Body of pancreas (tissue), 4 donors: ENCODE measurements at regions not wholly inside any gene's neighbourhood (a gene's known extent, or its start where the extent isn't known, plus 50 kb on each side); places are given as distances from the start of the nearest gene placed in this dataset.
A peak's percentile ranks its signal among the peaks of the same experiment; 100 is the strongest.

Experiments
- ATAC-seq: fragments of 150-250 bp; one replicate; pipeline ENCODE4 v1.9.1; 2016
- DNase-seq, 4 donors: peaks; one replicate each; pipeline ENCODE4 v3.0.0-alpha.2; 2019
- H3K27ac ChIP-seq, 4 donors: fragments of 200-600 bp; sonication (generic); 1 replicate in 3 of 4; 2 replicates in 1 of 4; pipeline versions ENCODE4 v1.5.1 to v1.6.1; 2016 to 2019; ENCODE audit warnings: mild to moderate bottlenecking in 1 of 4, mixed read lengths in 1 of 4, moderate library complexity in 1 of 4
- H3K27me3 ChIP-seq, 2 donors: fragments of 200-600 bp; sonication (generic); one replicate each; pipeline ENCODE4 v1.6.0; 2016; ENCODE audit warnings: mild to moderate bottlenecking in 1 of 2
- H3K36me3 ChIP-seq, 2 donors: fragments of 200-600 bp; sonication (generic); replicated peaks in 1 of 2; 2 replicates each; pipeline ENCODE4 v1.5.1; 2016; ENCODE audit warnings: low read depth in 2 of 2; ENCODE audit not compliant: insufficient read depth in 1 of 2
- H3K4me1 ChIP-seq: fragments of 200-600 bp; sonication (generic); one replicate; pipeline ENCODE4 v1.6.0; 2016
- H3K4me3 ChIP-seq, 2 donors: fragments of 200-600 bp; sonication (generic); 1 replicate in 1 of 2; 2 replicates in 1 of 2; pipeline ENCODE4 v1.5.1; 2016 to 2019
- H3K9me3 ChIP-seq, 3 donors: fragments of 200-600 bp; sonication (generic); 1 replicate in 2 of 3; 2 replicates in 1 of 3; pipeline ENCODE4 v1.5.1; 2016
- POLR2A ChIP-seq, 3 donors: fragments of 450-650 bp; IDR thresholded peaks; one replicate each; pipeline ENCODE4 v1.6.1; 2016; ENCODE audit warnings: antibody characterized with exemption in 3 of 3, mild to moderate bottlenecking in 2 of 3
- WGBS, 2 donors: methylation state at CpG; one replicate each; pipeline ENCODE4 v1.1.5; 2017; 5-methylcytosine and 5-hydroxymethylcytosine counted together
- intact Hi-C: fragments of 100-400 bp; cut with DNase I; formaldehyde crosslinking; loops from one replicate; pipeline ENCODE4 v1.15.1; 2023
- TF ChIP-seq, protein P1 (sequence below), 7 experiments: fragments of 450-650 bp in 4 of 7; fragments of 200-600 bp in 3 of 7; sonication (generic) in 3 of 7; IDR thresholded peaks; one replicate each; pipeline ENCODE4 v1.5.1; 2016 to 2019; ENCODE audit warnings: antibody characterized with exemption in 7 of 7

DNA sequence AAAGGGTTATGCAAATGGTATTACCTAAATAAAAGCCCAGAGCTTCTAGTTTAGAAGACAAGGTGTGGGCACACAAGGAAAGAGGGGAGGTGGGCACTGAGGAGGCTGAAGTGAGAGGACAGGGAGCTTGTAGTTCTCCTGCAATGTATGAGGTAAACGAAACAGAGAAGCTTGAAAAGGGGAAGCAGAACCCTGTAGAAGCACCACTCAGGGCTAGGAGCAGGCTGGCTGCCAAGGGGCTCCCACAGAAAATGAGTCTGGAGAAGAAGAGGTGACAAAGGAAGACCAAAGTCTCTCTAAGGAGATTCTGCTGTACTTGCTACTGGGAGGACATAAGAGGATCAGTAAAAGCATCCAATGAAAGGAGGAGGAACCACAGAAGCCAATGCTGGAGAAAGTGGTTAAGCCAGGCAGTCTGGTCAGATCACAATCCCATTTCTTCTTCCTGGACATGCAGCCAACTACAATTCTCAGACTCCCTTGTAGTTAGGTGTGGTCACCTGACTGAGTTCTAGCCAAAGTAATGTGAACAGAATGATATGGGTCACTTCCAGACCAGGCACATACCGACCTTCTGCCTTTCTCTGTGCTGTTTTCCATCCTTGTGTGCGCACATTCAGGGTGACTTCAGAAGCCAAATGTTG, 174.5 kb upstream of the MAP3K1 start:
- no peaks in the 10 kb centered on the region for H3K27me3 ChIP-seq
- WGBS, 2 donors, result 17% methylated on average over 3 of the region's 3 CpGs
- TF ChIP-seq, protein P1, sequence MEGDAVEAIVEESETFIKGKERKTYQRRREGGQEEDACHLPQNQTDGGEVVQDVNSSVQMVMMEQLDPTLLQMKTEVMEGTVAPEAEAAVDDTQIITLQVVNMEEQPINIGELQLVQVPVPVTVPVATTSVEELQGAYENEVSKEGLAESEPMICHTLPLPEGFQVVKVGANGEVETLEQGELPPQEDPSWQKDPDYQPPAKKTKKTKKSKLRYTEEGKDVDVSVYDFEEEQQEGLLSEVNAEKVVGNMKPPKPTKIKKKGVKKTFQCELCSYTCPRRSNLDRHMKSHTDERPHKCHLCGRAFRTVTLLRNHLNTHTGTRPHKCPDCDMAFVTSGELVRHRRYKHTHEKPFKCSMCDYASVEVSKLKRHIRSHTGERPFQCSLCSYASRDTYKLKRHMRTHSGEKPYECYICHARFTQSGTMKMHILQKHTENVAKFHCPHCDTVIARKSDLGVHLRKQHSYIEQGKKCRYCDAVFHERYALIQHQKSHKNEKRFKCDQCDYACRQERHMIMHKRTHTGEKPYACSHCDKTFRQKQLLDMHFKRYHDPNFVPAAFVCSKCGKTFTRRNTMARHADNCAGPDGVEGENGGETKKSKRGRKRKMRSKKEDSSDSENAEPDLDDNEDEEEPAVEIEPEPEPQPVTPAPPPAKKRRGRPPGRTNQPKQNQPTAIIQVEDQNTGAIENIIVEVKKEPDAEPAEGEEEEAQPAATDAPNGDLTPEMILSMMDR (IDR thresholded peaks at IDR 0.05), result no peak
- TF ChIP-seq POLR2A (IDR thresholded peaks at IDR 0.05), result peak in 2 of 3 donors; percentile 14 to 40
- ATAC-seq (peak; percentile 82), DNase-seq (peak; percentile 58 to 86 (median 72))
- H3K9me3 ChIP-seq, result no peaks in the 10 kb centered on the region
- peaks cover 64% of the 10 kb centered on the region for H3K4me1 ChIP-seq
- no peaks in the 10 kb centered on the region for H3K36me3 ChIP-seq
- peak overlapping the region; percentile 23 to 89 (median 88) for H3K27ac ChIP-seq
- intact Hi-C loops, result no loop called here
- no peak overlapping the region for H3K4me3 ChIP-seq

DNA sequence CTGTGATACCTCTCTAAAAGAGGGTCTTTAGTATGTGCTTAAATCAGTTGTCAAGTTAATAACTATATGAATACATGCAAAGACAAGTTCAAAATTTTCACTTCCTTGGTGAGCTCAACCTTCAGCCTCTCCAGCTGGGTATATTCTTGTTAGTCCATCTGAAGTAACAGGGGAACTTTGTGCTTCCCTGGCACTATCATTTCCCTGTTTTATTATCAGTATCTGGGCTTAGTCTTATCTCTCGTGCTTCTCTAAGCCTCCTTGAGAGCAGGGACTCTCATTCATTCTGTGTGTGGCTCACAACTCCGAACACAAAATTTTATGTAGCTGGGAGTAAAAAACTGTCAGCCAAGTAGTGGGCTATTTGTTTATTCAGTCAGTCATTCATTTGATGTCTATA, 175.9 kb upstream of the MAP3K1 start:
- intact Hi-C loops, result no loop called here
- Histone ChIP-seq H3K4me3 (no peak overlapping the region), H3K9me3 (no peaks in the 10 kb centered on the region), H3K36me3 (no peaks in the 10 kb centered on the region), H3K27ac (peak overlapping the region; percentile 70 to 89 (median 88)), H3K4me1 (peaks cover 74% of the 10 kb centered on the region), H3K27me3 (no peaks in the 10 kb centered on the region)
- no peak for ATAC-seq
- WGBS, 2 donors, result 34 to 58% methylated on average over 2 of the region's 2 CpGs
- DNase-seq, result no peak
- TF ChIP-seq, protein P1 (IDR thresholded peaks at IDR 0.05), result no peak
- no peak for TF ChIP-seq POLR2A (IDR thresholded peaks at IDR 0.05)

DNA sequence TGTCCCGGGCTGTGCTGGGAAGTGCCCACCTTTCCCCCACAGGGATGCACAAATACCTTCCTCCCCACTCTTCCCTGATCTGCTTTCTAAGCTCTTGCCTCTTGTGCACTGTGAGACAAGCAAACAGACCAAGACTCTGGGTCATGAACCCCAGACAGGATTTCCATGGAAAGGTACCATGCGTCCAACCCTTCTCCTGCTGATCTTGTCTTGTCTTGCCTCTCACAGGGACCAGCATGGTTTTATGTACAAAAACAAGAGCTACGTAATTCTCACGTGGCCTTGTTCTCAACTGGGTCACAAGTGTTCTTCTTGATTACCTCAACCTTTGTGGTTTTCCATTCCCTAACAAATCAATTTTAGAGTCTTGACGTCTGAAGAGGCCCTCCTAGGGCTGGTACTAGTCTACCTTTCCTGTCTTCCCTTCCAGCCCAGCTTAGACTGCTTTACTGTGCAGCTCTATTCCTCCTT, 176.5 kb upstream of the MAP3K1 start:
- Histone ChIP-seq H3K4me1 (peaks cover 74% of the 10 kb centered on the region), H3K9me3 (no peaks in the 10 kb centered on the region), H3K27ac (peak overlapping the region; percentile 70 to 89 (median 88)), H3K4me3 (no peak overlapping the region), H3K36me3 (no peaks in the 10 kb centered on the region), H3K27me3 (no peaks in the 10 kb centered on the region)
- intact Hi-C loops, result no loop called here
- DNase-seq (peak in 2 of 4 donors; percentile 19 to 36), ATAC-seq (no peak)
- TF ChIP-seq, protein P1 (IDR thresholded peaks at IDR 0.05), result no peak
- no peak for TF ChIP-seq POLR2A (IDR thresholded peaks at IDR 0.05)
- WGBS, 2 donors, result 30 to 45% methylated on average over 5 of the region's 5 CpGs

DNA sequence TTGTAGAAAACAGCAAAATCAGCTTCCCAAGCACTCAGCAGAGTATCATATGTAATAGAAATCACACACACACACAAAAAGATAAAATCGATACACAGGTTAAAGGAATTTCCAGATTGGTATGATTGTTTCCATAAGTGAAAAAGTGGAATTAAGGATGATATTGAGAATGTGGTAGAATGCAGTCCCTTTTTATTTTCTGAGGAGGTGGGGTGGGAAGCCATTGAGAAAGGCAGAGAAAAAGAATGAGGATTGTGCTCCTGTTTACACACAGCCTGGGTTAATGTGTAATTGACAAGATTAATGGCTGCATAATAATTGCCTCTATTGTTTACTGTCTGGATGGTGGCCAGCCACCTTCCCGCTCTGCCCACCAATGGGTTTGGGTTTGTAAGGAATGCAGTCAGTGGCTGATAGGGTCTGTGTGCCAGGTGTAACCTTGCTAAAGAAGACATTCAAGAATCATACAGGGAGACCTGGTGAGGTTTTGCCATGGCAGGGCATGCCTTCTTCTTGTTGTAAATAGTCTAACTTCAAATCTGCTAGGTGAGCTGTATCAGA, 177.2 kb upstream of the MAP3K1 start:
- peak; percentile 82 to 94 (median 90) for DNase-seq
- WGBS, 2 donors, result 7 to 18% methylated on average over 2 of the region's 2 CpGs

More for the DNA sequence above, 177.2 kb upstream of the MAP3K1 start:
- Histone ChIP-seq H3K9me3 (no peaks in the 10 kb centered on the region), H3K36me3 (no peaks in the 10 kb centered on the region), H3K27me3 (no peaks in the 10 kb centered on the region), H3K27ac (peak overlapping the region; percentile 70 to 89 (median 88)), H3K4me1 (peaks cover 74% of the 10 kb centered on the region), H3K4me3 (no peak overlapping the region)
- peak in 1 of 3 donors; percentile 42 for TF ChIP-seq POLR2A (IDR thresholded peaks at IDR 0.05)
- TF ChIP-seq, protein P1 (IDR thresholded peaks at IDR 0.05), result no peak
- intact Hi-C loops, result no loop called here
- ATAC-seq, result peak; percentile 84
